ENCODE measurements at regions not wholly inside any gene's neighbourhood (a gene's known extent, or its start where the extent isn't known, plus 50 kb on each side); places are given as distances from the start of the nearest gene placed in this dataset.

DNA sequence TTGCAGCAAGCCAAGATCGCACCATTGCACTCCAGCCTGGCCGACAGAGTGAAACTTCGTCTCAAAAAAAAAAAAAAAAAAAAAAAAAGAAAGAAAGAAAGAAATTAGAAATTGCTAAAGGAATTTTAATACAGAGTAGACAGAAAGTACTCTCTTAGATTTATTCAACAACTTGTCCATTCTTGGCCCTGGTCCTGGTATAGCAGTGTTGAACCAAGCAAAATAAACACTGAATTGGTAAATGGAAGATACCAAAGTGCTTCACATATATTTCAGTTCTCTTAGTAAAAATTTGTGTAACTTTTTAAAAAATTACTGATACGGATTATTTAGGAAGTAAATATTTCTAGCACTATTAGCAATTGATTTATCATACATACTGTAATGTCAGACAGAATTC is 165.9 kb upstream of the TLL1 start:
- TF ChIP-seq, protein P1, sequence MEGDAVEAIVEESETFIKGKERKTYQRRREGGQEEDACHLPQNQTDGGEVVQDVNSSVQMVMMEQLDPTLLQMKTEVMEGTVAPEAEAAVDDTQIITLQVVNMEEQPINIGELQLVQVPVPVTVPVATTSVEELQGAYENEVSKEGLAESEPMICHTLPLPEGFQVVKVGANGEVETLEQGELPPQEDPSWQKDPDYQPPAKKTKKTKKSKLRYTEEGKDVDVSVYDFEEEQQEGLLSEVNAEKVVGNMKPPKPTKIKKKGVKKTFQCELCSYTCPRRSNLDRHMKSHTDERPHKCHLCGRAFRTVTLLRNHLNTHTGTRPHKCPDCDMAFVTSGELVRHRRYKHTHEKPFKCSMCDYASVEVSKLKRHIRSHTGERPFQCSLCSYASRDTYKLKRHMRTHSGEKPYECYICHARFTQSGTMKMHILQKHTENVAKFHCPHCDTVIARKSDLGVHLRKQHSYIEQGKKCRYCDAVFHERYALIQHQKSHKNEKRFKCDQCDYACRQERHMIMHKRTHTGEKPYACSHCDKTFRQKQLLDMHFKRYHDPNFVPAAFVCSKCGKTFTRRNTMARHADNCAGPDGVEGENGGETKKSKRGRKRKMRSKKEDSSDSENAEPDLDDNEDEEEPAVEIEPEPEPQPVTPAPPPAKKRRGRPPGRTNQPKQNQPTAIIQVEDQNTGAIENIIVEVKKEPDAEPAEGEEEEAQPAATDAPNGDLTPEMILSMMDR (IDR thresholded peaks at IDR 0.05) = no peak
- TF ChIP-seq POLR2A (IDR thresholded peaks at IDR 0.05) = no peak

All from heart left ventricle (tissue), 13 donors.